NCI-H2029 (cell line): ENCODE measurements at regions not wholly inside any gene's neighbourhood (a gene's known extent, or its start where the extent isn't known, plus 50 kb on each side); places are given as distances from the start of the nearest gene placed in this dataset.

Experiments
- DNase-seq: peaks from one replicate; lab custom pipeline; 2025; lab: John Stamatoyannopoulos, UW

GRCh38 chr2:53259395-53260009 lies 508.1 kb upstream of the CHAC2 start:
- DNase-seq, result no peak

- DNase-seq, result no peak
These were observed 510.3 kb upstream of the CHAC2 start for GRCh38 chr2:53257287-53257686.

DNA sequence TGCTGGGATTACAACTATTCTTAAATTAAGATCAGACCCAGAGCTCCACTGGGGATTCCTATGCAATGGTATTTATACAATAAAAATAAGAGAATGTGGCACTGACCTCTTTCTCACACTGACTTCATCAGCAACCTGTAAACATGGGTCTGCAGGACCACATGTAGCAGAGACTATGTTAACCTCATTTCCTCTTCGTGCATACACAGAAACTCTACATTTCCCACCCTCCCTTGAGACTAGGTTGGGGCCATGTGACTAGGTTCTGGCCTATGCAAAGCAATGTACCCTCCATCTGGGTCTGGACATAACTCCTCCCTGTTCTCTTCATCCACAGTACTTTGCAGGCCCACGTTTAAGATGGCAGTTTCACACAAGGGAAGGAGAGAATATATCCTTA lies 514.4 kb upstream of the CHAC2 start:
- DNase-seq, result no peak

GRCh38 chr2:53252115-53252514 lies 515.5 kb upstream of the CHAC2 start:
- peak; percentile 65 for DNase-seq

- DNase-seq, result no peak
These were observed 519.5 kb upstream of the CHAC2 start for GRCh38 chr2:53247956-53248735.

GRCh38 chr2:53243430-53243829 lies 524.2 kb upstream of the CHAC2 start:
- no peak for DNase-seq

DNA sequence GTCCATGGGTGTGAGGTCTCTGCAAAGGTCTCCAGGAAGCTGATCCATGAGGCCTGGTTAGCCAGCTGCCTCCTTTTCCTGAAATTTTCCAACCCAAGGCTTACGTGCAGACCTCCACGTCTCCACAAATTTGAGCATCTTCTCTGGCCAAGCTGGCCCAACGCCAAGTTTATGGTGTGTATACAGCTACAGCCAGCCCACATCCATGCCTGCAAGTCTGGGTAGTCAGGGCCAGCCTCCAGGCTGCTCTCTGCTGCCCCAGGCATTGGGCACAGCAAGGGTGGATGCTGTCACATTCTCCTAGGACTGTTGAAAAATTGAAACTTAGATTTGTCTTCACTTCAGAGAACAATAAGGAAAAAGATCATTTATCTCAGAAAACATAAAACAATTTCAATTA lies 525.5 kb upstream of the CHAC2 start:
- DNase-seq, result no peak

DNA sequence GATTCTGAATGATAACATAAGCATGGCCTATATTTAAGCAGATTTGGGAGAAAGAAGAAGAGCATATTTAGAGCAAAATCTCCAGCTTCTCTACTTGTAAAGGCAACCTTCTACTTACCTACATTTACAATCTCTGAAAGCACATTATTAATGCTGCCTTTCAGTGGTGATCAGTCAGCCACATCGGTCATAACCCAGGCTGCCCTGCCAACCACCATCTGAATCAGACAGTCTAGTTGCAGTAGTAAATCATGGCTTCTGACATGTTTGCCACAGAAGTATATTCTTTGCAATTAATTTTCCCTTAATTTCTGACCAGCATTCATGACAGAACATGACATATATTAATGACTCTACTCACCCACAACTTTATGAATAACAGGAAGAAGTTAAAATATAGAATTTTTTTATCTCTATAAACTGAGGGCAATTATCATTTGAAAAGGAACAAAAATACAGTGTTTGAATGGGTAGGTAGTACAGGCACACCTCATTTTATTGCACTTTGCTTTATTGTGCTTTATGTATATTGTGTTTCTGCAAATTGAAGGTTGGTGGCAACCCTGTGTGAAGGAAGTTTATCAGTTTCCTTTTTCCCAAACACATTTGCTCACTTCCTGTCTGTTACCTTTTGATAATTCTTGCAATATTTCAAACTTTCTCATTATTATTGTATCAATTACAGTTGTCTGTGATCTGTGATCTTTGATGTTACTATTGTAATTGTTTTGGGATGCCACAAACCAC lies 531.6 kb upstream of the CHAC2 start:
- no peak for DNase-seq

DNA sequence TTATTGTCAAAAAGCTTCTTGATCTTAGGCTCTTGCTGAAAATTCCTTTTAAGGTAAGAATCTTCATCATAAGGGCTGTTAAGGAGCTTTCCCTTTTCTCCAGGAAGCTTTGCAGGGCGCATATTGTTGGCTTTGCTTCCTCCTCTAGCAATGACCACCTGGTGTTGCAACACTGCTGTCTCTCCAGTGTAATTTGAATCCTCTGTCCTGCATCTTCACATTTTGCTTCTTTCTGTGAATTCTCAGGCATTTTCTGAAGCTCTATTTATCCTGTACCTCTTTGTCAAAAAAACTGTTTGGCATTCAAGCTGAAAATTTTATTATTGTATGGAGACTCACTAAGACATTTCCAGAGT lies 533.1 kb upstream of the CHAC2 start:
- DNase-seq, result peak; percentile 48

DNA sequence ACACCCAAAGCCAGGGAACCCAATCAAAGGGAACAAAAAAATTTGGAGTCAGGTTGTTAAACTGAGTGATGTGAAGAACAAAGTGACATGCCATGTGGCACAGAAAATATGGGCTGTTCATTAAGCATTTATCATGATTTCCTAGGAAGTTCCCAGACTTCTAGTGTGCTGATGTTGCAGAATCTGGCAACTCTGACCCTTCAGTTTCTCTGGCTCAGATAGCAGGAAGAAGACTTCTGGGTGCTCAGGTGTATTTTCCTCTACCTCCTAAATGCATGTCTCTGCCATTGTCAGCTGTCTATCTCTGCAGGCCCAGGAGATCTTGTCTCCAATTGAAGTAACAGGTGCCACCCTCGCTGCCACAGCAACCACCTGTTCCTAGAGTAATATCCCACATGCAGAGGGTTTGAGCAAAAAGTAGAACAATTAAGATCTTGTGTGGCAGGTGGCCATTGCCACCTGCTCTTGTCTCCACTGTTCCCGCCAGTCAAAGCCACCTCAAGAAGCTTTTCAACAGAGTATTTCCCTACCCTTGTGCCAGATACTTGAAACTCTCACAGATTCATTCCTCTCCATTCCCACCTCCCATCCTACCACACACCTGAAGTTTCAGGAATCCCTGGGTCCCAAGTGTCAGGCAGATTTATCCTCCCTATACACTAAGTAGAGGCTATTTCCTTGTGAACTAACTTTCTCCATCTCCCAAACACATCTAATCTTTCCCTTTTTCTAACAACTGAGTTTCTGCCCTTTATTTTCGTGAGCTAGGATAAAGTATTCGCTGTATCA lies 533.7 kb upstream of the CHAC2 start:
- DNase-seq, result peak; percentile 6

DNA sequence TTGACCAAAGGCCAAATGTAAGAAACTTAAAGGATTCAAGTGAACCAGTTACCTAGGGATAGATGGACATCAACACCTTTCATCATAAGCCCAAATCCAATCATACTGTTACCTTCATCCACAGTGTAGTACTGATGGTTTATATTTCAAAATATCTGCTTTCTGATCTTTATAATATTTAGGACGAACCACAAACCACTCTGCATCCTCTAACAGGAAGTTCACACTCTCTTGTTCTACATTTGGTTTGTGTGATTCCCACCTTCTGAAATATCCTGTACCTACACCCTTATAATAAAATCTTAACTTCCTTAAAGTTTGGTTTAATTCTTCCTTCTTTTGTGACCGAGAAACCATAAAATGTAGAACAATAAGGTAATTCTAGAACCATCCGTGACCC lies 535.7 kb upstream of the CHAC2 start:
- no peak for DNase-seq

DNA sequence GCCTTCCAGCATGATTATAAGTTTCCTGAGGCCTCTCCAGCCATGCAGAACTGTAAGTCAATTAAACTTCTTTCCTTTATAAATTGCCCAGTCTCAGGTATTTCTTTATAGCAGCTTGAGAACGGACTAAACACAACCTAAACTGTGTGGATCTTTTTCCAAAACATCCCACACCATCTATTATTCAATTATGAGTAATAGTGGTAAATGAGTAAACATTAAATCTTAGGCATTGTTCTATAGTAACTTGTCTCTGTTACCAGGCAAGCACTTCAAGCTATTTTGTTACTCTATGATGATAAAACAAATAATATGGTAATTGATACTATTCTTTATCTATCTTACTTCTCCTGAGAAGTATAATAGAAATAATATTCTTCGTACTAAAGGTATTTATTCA lies 536.9 kb upstream of the CHAC2 start:
- DNase-seq, result no peak

DNA sequence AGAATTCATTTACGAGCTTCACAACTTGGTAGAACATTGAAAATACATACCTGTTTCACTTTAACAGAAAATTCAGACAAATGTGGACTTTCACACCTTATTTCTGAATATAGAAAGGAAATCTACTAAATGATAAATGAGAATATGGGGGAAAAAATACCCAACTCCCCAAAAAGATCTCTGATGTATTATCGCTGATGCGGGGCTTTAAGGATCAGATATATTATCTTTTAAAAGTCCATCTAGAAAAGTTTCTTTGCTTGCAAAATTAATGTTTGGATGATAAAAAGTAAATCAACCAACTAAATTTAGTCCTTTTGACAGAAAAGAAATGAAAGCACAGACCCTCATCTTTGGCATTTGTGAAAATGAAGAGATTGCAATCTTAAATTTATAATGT lies 540.1 kb upstream of the CHAC2 start:
- DNase-seq, result no peak

DNA sequence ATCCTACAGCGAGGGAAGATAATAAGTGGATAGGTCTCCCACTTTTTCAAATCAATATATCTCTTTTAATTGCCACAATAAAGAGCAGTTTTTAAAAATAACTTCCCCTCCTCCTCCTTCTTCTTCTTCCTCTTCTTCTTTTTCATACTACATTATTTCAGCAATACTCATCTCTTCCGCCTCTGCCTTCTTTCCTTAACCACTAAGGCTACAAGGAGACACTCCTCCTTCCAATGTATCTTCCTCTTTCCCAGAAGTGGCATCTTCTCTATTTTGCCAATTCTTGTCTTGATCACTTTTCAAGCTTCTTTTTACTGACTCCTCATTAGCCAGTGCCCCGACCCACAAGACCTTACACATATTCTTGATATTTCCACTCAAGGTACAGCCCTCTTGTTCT lies 546.6 kb upstream of the CHAC2 start:
- no peak for DNase-seq

- DNase-seq, result no peak
These were observed 550.4 kb upstream of the CHAC2 start for GRCh38 chr2:53217250-53217649.

DNA sequence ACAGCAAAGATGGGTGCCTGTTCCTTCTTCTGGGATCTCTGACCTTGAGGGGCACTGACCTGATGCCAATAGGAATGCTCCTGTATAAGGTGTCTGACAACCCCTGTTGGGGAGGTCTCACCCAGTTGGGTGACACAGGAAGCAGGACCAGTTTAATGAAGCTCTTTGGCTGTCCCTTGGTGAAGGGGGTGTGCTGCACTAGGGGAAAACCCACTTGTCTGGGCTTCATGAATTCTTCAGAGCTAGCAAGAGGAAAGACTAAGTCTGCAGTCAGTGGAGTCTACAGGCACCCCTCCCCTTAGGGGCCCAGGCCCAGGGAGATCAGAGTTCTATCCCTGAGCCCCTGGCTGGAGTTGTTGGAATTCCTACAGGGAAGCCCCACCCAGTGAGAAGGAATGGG lies 550.8 kb upstream of the CHAC2 start:
- no peak for DNase-seq

DNA sequence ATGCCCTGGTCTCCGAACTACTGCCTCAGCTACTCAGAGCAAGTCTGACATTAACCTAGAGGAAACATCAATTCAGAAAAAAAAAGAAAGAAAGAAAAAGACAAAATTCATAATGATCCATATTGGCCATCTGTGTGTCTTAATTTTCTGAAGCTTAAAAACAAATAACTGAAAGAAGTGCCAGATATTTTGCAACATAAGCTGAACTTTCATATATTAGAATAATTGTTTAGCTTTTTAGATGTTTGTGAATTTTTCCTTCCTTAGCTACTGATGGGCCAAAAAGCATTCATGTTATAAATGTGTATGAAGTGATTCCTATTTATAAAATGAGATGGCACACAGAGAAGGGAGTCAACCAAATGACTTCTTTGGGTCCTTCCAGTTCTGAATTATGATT lies 555.0 kb upstream of the CHAC2 start:
- no peak for DNase-seq

GRCh38 chr2:53211201-53211774 lies 556.3 kb upstream of the CHAC2 start:
- DNase-seq, result no peak

- no peak for DNase-seq
These were observed 557.1 kb upstream of the CHAC2 start for GRCh38 chr2:53210538-53210937.

- DNase-seq, result no peak
These were observed 557.7 kb upstream of the CHAC2 start for GRCh38 chr2:53209679-53210458.

DNA sequence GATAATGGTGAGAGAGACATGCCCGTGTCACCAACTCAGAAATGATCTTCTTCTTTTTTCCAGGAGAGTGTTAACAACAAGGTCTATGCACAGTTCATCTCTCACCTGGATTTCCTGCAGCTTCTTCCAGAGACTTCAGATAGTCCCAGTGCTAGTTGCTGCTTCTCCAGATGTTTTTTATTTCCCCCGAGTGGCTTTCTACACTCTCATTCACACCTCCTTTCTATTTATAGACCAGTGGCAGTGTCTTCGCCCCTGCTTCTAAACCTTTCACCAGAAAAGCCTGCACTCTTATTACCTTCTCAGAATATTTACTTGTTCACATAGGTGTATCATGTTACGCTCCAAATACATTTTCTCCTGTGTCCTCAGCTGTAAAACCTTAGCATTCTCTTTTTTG lies 558.8 kb upstream of the CHAC2 start:
- no peak for DNase-seq
